H1 (cell line): ENCODE measurements at regions not wholly inside any gene's neighbourhood (a gene's known extent, or its start where the extent isn't known, plus 50 kb on each side); places are given as distances from the start of the nearest gene placed in this dataset.

ENCODE experiments used
- CTCF ChIA-PET: fragments of 300-600 bp; sonication (Branson Sonifier 250); formaldehyde crosslinking; loops from one replicate; lab custom pipeline; 2021; ENCODE audit not compliant: partially characterized antibody; lab: Charles Lee
- POLR2A ChIA-PET: fragments of 300-600 bp; sonication (Branson Sonifier 250); formaldehyde crosslinking; loops from one replicate; lab custom pipeline; 2021; ENCODE audit warnings: inconsistent platforms; ENCODE audit not compliant: partially characterized antibody; lab: Charles Lee
- DNase-seq, 2 experiments: peaks; one replicate each; pipeline versions ENCODE4 v3.0.0 to v3.0.0-alpha.2; 2010 to 2022; ENCODE audit warnings: low spot score in 2 of 2, low read depth in 1 of 2, mixed read lengths in 1 of 2
- FAIRE-seq: peaks from 2 replicates; lab custom pipeline; 2011; peaks lifted over from hg19 to GRCh38; lab: Jason Lieb, UNC
- H2AFZ ChIP-seq: 2 replicates; pipeline ENCODE4 v1.8.1; 2012; ENCODE audit warnings: low read length, inconsistent platforms
- H2AK5ac ChIP-seq: 2 replicates; pipeline ENCODE4 v1.6.1; 2013; ENCODE audit warnings: low read depth, low read length
- H2BK120ac ChIP-seq: replicated peaks from 2 replicates; pipeline ENCODE3; 2013; ENCODE audit warnings: low read depth, low read length, inconsistent platforms
- H2BK12ac ChIP-seq: 2 replicates; pipeline ENCODE4 v1.6.1; 2013; ENCODE audit warnings: low read depth, low read length
- H2BK15ac ChIP-seq: 2 replicates; pipeline ENCODE4 v1.6.1; 2013; ENCODE audit warnings: low read length
- H2BK20ac ChIP-seq: 2 replicates; pipeline ENCODE4 v1.6.1; 2013; ENCODE audit warnings: low read length
- H2BK5ac ChIP-seq: 2 replicates; pipeline ENCODE4 v1.6.1; 2013; ENCODE audit warnings: low read depth, low read length
- H3K14ac ChIP-seq: 2 replicates; pipeline ENCODE4 v1.6.1; 2013; ENCODE audit warnings: inconsistent platforms; ENCODE audit not compliant: insufficient read length
- H3K18ac ChIP-seq: 2 replicates; pipeline ENCODE4 v1.6.1; 2013; ENCODE audit warnings: low read length; ENCODE audit errors: extremely low read depth
- H3K23ac ChIP-seq: 2 replicates; pipeline ENCODE4 v1.6.1; 2013; ENCODE audit warnings: inconsistent platforms; ENCODE audit not compliant: insufficient read length
- H3K23me2 ChIP-seq: 2 replicates; pipeline ENCODE4 v1.6.1; 2013; ENCODE audit warnings: low read depth, low read length
- H3K27ac ChIP-seq: 2 replicates; pipeline ENCODE4 v1.6.1; 2011; ENCODE audit warnings: low read depth, low read length, inconsistent platforms
- H3K27me3 ChIP-seq, 4 experiments: replicated peaks in 1 of 4; 1 replicate in 1 of 4; 2 replicates in 3 of 4; pipeline versions ENCODE4 v1.6.1 to v1.8.1; 2011 to 2013; ENCODE audit warnings: low read length in 3 of 4, mild to moderate bottlenecking in 3 of 4, inconsistent platforms in 2 of 4, mixed read lengths in 2 of 4, moderate library complexity in 1 of 4; ENCODE audit not compliant: control insufficient read depth in 3 of 4, insufficient read depth in 3 of 4; ENCODE audit errors: extremely low read depth in 1 of 4
- H3K36me3 ChIP-seq, 4 experiments: 2 replicates each; pipeline versions ENCODE4 v1.6.1 to v1.8.1; 2011 to 2013; ENCODE audit warnings: mild to moderate bottlenecking in 4 of 4, low read length in 3 of 4, moderate library complexity in 2 of 4, control low read depth in 1 of 4, inconsistent platforms in 1 of 4; ENCODE audit not compliant: insufficient read depth in 4 of 4, control insufficient read depth in 2 of 4
- H3K4ac ChIP-seq: replicated peaks from 2 replicates; pipeline ENCODE3; 2013; ENCODE audit warnings: low read length, low read depth, mixed read lengths, inconsistent platforms; ENCODE audit not compliant: insufficient read length
- H3K4me1 ChIP-seq, 4 experiments: replicated peaks in 1 of 4; 1 replicate in 1 of 4; 2 replicates in 3 of 4; pipeline versions ENCODE4 v1.6.1 to v1.8.1; 2011 to 2013; ENCODE audit warnings: low read length in 3 of 4, inconsistent platforms in 2 of 4, mixed read lengths in 1 of 4; ENCODE audit not compliant: insufficient read depth in 4 of 4, control insufficient read depth in 3 of 4
- H3K4me2 ChIP-seq, 2 experiments: 2 replicates each; pipeline versions ENCODE4 v1.6.1 to v1.8.1; 2011 to 2013; ENCODE audit warnings: low read depth in 2 of 2, low read length in 2 of 2, control low read depth in 1 of 2, inconsistent platforms in 1 of 2, mild to moderate bottlenecking in 1 of 2; ENCODE audit not compliant: insufficient read depth in 1 of 2
- H3K4me3 ChIP-seq, 4 experiments: fragments of 200-600, 300-600 bp in 1 of 4; sonication (generic), shearing (Covaris generic), sonication (Bioruptor Twin) in 1 of 4; 2 replicates each; pipeline versions ENCODE4 v1.5.1 to v1.8.1; 2011 to 2016; ENCODE audit warnings: low read length in 4 of 4, low read depth in 3 of 4, control low read depth in 2 of 4, inconsistent platforms in 2 of 4, mild to moderate bottlenecking in 2 of 4, mixed read lengths in 1 of 4, moderate library complexity in 1 of 4; ENCODE audit not compliant: insufficient read depth in 2 of 4; ENCODE audit errors: extremely low read depth in 1 of 4
- H3K56ac ChIP-seq: replicated peaks from 2 replicates; pipeline ENCODE3; 2013; ENCODE audit warnings: low read depth, mild to moderate bottlenecking, mixed read lengths, low read length, inconsistent platforms; ENCODE audit not compliant: insufficient read length
- H3K79me1 ChIP-seq: 2 replicates; pipeline ENCODE4 v1.6.1; 2013; ENCODE audit warnings: low read depth, low read length, control low read depth
- H3K79me2 ChIP-seq, 2 experiments: 2 replicates each; pipeline versions ENCODE4 v1.6.1 to v1.8.1; 2012 to 2013; ENCODE audit warnings: low read length in 2 of 2, mild to moderate bottlenecking in 2 of 2, inconsistent platforms in 1 of 2; ENCODE audit not compliant: insufficient read depth in 2 of 2, control insufficient read depth in 1 of 2
- H3K9ac ChIP-seq, 4 experiments: replicated peaks in 1 of 4; 1 replicate in 1 of 4; 2 replicates in 3 of 4; pipeline versions ENCODE4 v1.6.1 to v1.8.1; 2011 to 2013; ENCODE audit warnings: low read depth in 3 of 4, low read length in 3 of 4, control low read depth in 2 of 4, mild to moderate bottlenecking in 2 of 4, moderate library complexity in 2 of 4, inconsistent platforms in 1 of 4; ENCODE audit errors: extremely low read depth in 1 of 4
- H3K9me3 ChIP-seq, 2 experiments: 2 replicates each; pipeline versions ENCODE4 v1.6.1 to v1.8.1; 2012 to 2013; ENCODE audit warnings: mild to moderate bottlenecking in 2 of 2, moderate library complexity in 2 of 2, control low read depth in 1 of 2, inconsistent platforms in 1 of 2, low read depth in 1 of 2, low read length in 1 of 2, mixed read lengths in 1 of 2; ENCODE audit not compliant: insufficient read depth in 2 of 2
- H4K20me1 ChIP-seq, 2 experiments: replicated peaks in 1 of 2; 2 replicates each; pipeline versions ENCODE3 to v1.8.1; 2011 to 2013; ENCODE audit warnings: inconsistent platforms in 2 of 2, low read length in 2 of 2, mild to moderate bottlenecking in 1 of 2; ENCODE audit not compliant: insufficient read depth in 2 of 2, control insufficient read depth in 1 of 2
- H4K5ac ChIP-seq: 2 replicates; pipeline ENCODE4 v1.6.1; 2013; ENCODE audit warnings: low read length, low read depth, mixed read lengths, inconsistent platforms; ENCODE audit not compliant: insufficient read length
- H4K8ac ChIP-seq: 2 replicates; pipeline ENCODE4 v1.8.0; 2013; ENCODE audit warnings: mild to moderate bottlenecking, moderate library complexity, low read length, inconsistent platforms; ENCODE audit not compliant: insufficient read depth; ENCODE audit errors: extremely low read depth
- H4K91ac ChIP-seq: replicated peaks from 2 replicates; pipeline ENCODE3; 2013; ENCODE audit warnings: low read length, mixed read lengths, inconsistent platforms; ENCODE audit not compliant: insufficient read length
- BACH1 ChIP-seq: IDR thresholded peaks from 2 replicates; pipeline ENCODE4 v1.6.1; 2012; ENCODE audit warnings: low read length, improper control_type of control experiment
- BRCA1 ChIP-seq: IDR thresholded peaks from 2 replicates; pipeline ENCODE4 v1.6.1; 2012; ENCODE audit warnings: low read depth, low read length, improper control_type of control experiment
- CTBP2 ChIP-seq: IDR thresholded peaks from 2 replicates; pipeline ENCODE4 v1.7.0; 2011; ENCODE audit warnings: borderline replicate concordance, mild to moderate bottlenecking, moderate library complexity, mixed read lengths, low read length; ENCODE audit not compliant: insufficient read depth, insufficient read length
- KDM1A ChIP-seq: fragments of 200-600, 300-600 bp; sonication (generic); IDR thresholded peaks from 2 replicates; pipeline ENCODE4 v1.7.1; 2016; ENCODE audit warnings: mild to moderate bottlenecking, low read length, borderline replicate concordance
- KDM4A ChIP-seq: IDR thresholded peaks from one replicate; pipeline ENCODE4 v1.7.1; 2012; ENCODE audit warnings: low read depth, mild to moderate bottlenecking, moderate library complexity, low read length, inconsistent platforms; ENCODE audit not compliant: severe bottlenecking
- PHF8 ChIP-seq: fragments of 200-600 bp; sonication (generic); conservative IDR thresholded peaks from 2 replicates; pipeline ENCODE4 v1.7.1; 2012; ENCODE audit warnings: low read depth, mild to moderate bottlenecking, inconsistent platforms, low read length, moderate library complexity
- POLR2AphosphoS5 ChIP-seq: IDR thresholded peaks from 2 replicates; pipeline ENCODE4 v1.6.1; 2011; ENCODE audit warnings: low read depth, low read length
- RNF2 ChIP-seq: fragments of 200-900, 300-1000 bp; sonication (generic); IDR thresholded peaks from 2 replicates; pipeline ENCODE4 v1.7.1; 2016; ENCODE audit warnings: borderline replicate concordance, low read depth, mild to moderate bottlenecking, antibody characterized with exemption, low read length; ENCODE audit not compliant: poor library complexity, severe bottlenecking; ENCODE audit errors: missing control alignments
- SP4 ChIP-seq: IDR thresholded peaks from 2 replicates; pipeline ENCODE4 v1.6.1; 2012; ENCODE audit warnings: low read length, inconsistent platforms
- WGBS, 2 experiments: shearing (Covaris generic) in 1 of 2; methylation state at CpG; one replicate each; pipeline versions ENCODE4 v1.1.6 to v1.1.7; 2013 to 2015; ENCODE audit warnings: low lambda C conversion rate in 2 of 2, mixed read lengths in 2 of 2, inconsistent platforms in 1 of 2, low coverage in 1 of 2, missing lambda C conversion rate in 1 of 2; ENCODE audit not compliant: insufficient replicate concordance in 2 of 2, insufficient coverage in 1 of 2, insufficient read length in 1 of 2; ENCODE audit errors: extremely low coverage in 1 of 2, missing lambda C conversion rate in 1 of 2; 5-methylcytosine and 5-hydroxymethylcytosine counted together

DNA sequence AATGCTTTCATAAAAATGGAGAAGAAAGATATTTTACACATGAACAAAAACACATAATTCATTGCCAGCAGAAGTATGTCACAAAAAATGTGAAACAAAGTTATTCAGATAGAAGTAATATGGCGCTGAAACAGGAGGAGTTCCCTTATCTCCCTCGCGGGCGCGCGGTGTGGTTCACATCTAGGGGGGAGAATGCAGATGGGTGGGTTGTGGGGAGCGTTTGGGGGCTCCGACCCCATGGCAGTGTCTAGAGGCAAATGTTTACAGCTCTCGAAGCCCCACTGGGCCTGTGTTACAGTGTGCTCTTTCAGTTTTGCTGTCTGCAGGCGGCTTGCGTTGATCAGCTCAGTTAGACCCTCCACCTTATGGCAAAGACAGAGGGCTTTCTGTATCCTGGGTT is 297.5 kb downstream of the CGGBP1 start:
- H2BK20ac ChIP-seq: no peak overlapping the region
- no peak overlapping the region for H4K5ac ChIP-seq

More for the DNA sequence above, 297.5 kb downstream of the CGGBP1 start:
- Histone ChIP-seq H3K23ac (no peak overlapping the region), H2BK120ac (no peak overlapping the region), H3K79me1 (no peaks in the 10 kb centered on the region), H4K8ac (no peak overlapping the region), H3K79me2 (no peaks in the 10 kb centered on the region), H2BK15ac (no peak overlapping the region), H2BK12ac (no peak overlapping the region), H3K4me2 (no peak overlapping the region), H3K4me3 (no peak overlapping the region), H3K56ac (no peak overlapping the region), H3K27me3 (no peaks in the 10 kb centered on the region), H2BK5ac (no peak overlapping the region), H3K36me3 (no peaks in the 10 kb centered on the region), H3K23me2 (no peaks in the 10 kb centered on the region), H2AK5ac (no peak overlapping the region), H4K91ac (no peak overlapping the region), H4K20me1 (no peaks in the 10 kb centered on the region), H2AFZ (no peak overlapping the region), H3K4ac (no peak overlapping the region), H3K9me3 (no peaks in the 10 kb centered on the region), H3K14ac (no peak overlapping the region), H3K4me1 (no peaks in the 10 kb centered on the region), H3K27ac (no peak overlapping the region), H3K9ac (no peak overlapping the region), H3K18ac (no peak overlapping the region)
- POLR2A ChIA-PET: no interaction called here
- FAIRE-seq (no peak), DNase-seq (no peak)
- WGBS, 2 experiments: 99% methylated on average over 11 of the region's 11 CpGs; no CpG with 5 or more reads in 1 of the 2 experiments
- CTCF ChIA-PET: interaction anchor here (4.8 kb wide), 1 partner anchor 10 kb away, joined by 29 read pairs; no protein-coding TSS in a partner anchor
- no peak for TF ChIP-seq KDM4A
- TF ChIP-seq CTBP2: no peak
- TF ChIP-seq BRCA1: no peak
- no peak for TF ChIP-seq PHF8
- TF ChIP-seq POLR2AphosphoS5: no peak
- TF ChIP-seq SP4: no peak
- no peak for TF ChIP-seq RNF2
- no peak for TF ChIP-seq BACH1
- no peak for TF ChIP-seq KDM1A
